ENCODE measurements at regions not wholly inside any gene's neighbourhood (a gene's known extent, or its start where the extent isn't known, plus 50 kb on each side); places are given as distances from the start of the nearest gene placed in this dataset.

GRCh38 chr5:173790177-173790719 lies 97.9 kb upstream of the CPEB4 start:
- ChIA-PET POLR2A (ENCODE audit: partially characterized antibody) (no interaction called here), CTCF (ENCODE audit: partially characterized antibody) (interaction anchor here (0.7 to 3.1 kb wide), 8 partner anchors 31 to 522 kb away, joined by 3 to 9 read pairs (median 4); no protein-coding TSS in a partner anchor)
- TF ChIP-seq EP300 (IDR thresholded peaks at IDR 0.05; ENCODE audit: borderline replicate concordance in 1 of 2, low read depth in 2 of 2, low read length in 2 of 2) = no peak
- TF ChIP-seq YY1 (IDR thresholded peaks at IDR 0.05; ENCODE audit: low read depth, low read length) = no peak
- TF ChIP-seq POLR2AphosphoS5 (IDR thresholded peaks at IDR 0.05; ENCODE audit: low read depth, low read length) = no peak
- no peak for TF ChIP-seq POU5F1 (IDR thresholded peaks at IDR 0.05; ENCODE audit: low read depth, low read length)
- no peak for TF ChIP-seq SAP30 (IDR thresholded peaks at IDR 0.05; ENCODE audit: insufficient read depth, insufficient replicate concordance, low read length)
- no peak for TF ChIP-seq NRF1 (IDR thresholded peaks at IDR 0.05; ENCODE audit: low read depth, low read length)
- no peak for TF ChIP-seq EZH2 (IDR thresholded peaks at IDR 0.05; ENCODE audit: low read depth, low read length, severe bottlenecking)
- no peak for TF ChIP-seq SP4 (IDR thresholded peaks at IDR 0.05; ENCODE audit: low read length)
- TF ChIP-seq CREB1 (IDR thresholded peaks at IDR 0.05) = no peak
- FAIRE-seq (no peak), DNase-seq (ENCODE audit: low read depth in 1 of 2, low spot score in 2 of 2) (no peak)
- no peak overlapping the region for H3K23ac ChIP-seq (ENCODE audit: insufficient read length)
- no peak overlapping the region for H2BK20ac ChIP-seq (ENCODE audit: low read length)
- H3K36me3 ChIP-seq (ENCODE audit: control insufficient read depth in 2 of 4, insufficient read depth in 4 of 4, low read length in 3 of 4) = no peaks in the 10 kb centered on the region
- no peak overlapping the region for H2BK120ac ChIP-seq (replicated peaks; ENCODE audit: low read depth, low read length)
- H2BK15ac ChIP-seq (ENCODE audit: low read length) = no peak overlapping the region
- H4K8ac ChIP-seq (ENCODE audit: extremely low read depth, insufficient read depth, low read length) = no peak overlapping the region
- H4K91ac ChIP-seq (replicated peaks; ENCODE audit: insufficient read length, low read length) = no peak overlapping the region
- no peak overlapping the region for H3K4me2 ChIP-seq (ENCODE audit: insufficient read depth in 1 of 2, low read depth in 2 of 2, low read length in 2 of 2)
- no peak overlapping the region for H4K5ac ChIP-seq (ENCODE audit: insufficient read length, low read depth, low read length)
- H3K4me1 ChIP-seq (replicated peaks in 1 of 4; ENCODE audit: control insufficient read depth in 3 of 4, insufficient read depth in 4 of 4, low read length in 3 of 4) = peaks cover 0 to 6% (median 1%) of the 10 kb centered on the region in 4 experiments; a peak in 4 of 7 replicates
- no peaks in the 10 kb centered on the region for H3K23me2 ChIP-seq (ENCODE audit: low read depth, low read length)
- H3K14ac ChIP-seq (ENCODE audit: insufficient read length) = no peak overlapping the region
- no peaks in the 10 kb centered on the region for H3K79me2 ChIP-seq (ENCODE audit: control insufficient read depth in 1 of 2, insufficient read depth in 2 of 2, low read length in 2 of 2)
- no peak overlapping the region for H3K56ac ChIP-seq (replicated peaks; ENCODE audit: insufficient read length, low read depth, low read length)
- no peak overlapping the region for H3K27ac ChIP-seq (ENCODE audit: low read depth, low read length)
- no peak overlapping the region for H3K4ac ChIP-seq (replicated peaks; ENCODE audit: insufficient read length, low read depth, low read length)
- no peaks in the 10 kb centered on the region for H3K9me3 ChIP-seq (ENCODE audit: insufficient read depth in 2 of 2, low read depth in 1 of 2, low read length in 1 of 2)
- H2AK5ac ChIP-seq (ENCODE audit: low read depth, low read length) = no peak overlapping the region
- H4K20me1 ChIP-seq (replicated peaks in 1 of 2; ENCODE audit: control insufficient read depth in 1 of 2, insufficient read depth in 2 of 2, low read length in 2 of 2) = no peaks in the 10 kb centered on the region
- WGBS, 2 experiments (ENCODE audit: extremely low coverage in 1 of 2, insufficient coverage in 1 of 2, insufficient read length in 1 of 2, insufficient replicate concordance in 2 of 2, low coverage in 1 of 2, low lambda C conversion rate in 2 of 2, missing lambda C conversion rate in 1 of 2) = 89% methylated on average over 11 of the region's 11 CpGs; no CpG with 5 or more reads in 1 of the 2 experiments
- no peak overlapping the region for H3K4me3 ChIP-seq (ENCODE audit: extremely low read depth in 1 of 4, insufficient read depth in 2 of 4, low read depth in 3 of 4, low read length in 4 of 4)
- no peak overlapping the region for H2AFZ ChIP-seq (ENCODE audit: low read length)
- no peak overlapping the region for H3K9ac ChIP-seq (replicated peaks in 1 of 4; ENCODE audit: extremely low read depth in 1 of 4, low read depth in 3 of 4, low read length in 3 of 4)
- H2BK5ac ChIP-seq (ENCODE audit: low read depth, low read length) = no peak overlapping the region
- H3K27me3 ChIP-seq (replicated peaks in 1 of 4; ENCODE audit: control insufficient read depth in 3 of 4, extremely low read depth in 1 of 4, insufficient read depth in 3 of 4, low read length in 3 of 4) = no peaks in the 10 kb centered on the region
- H3K18ac ChIP-seq (ENCODE audit: extremely low read depth, low read length) = no peak overlapping the region
- H3K79me1 ChIP-seq (ENCODE audit: low read depth, low read length) = no peaks in the 10 kb centered on the region
- no peak overlapping the region for H2BK12ac ChIP-seq (ENCODE audit: low read depth, low read length)
